Aorta (tissue), 5 donors: ENCODE measurements at regions not wholly inside any gene's neighbourhood (a gene's known extent, or its start where the extent isn't known, plus 50 kb on each side); places are given as distances from the start of the nearest gene placed in this dataset.

Source experiments
- ATAC-seq: fragments of 200-7000 bp; cut with Tn5 transposase; one replicate; pipeline ENCODE4 v1.9.1; 2022; ENCODE audit warnings: moderate library complexity; ENCODE audit not compliant: low FRiP score
- DNase-seq, 2 donors: peaks; one replicate each; pipeline ENCODE4 v3.0.0-alpha.2; 2020
- H3K27ac ChIP-seq, 2 donors: one replicate each; pipeline ENCODE4 v1.5.1; 2013; ENCODE audit warnings: low read length in 2 of 2, mild to moderate bottlenecking in 2 of 2, moderate library complexity in 2 of 2, control low read depth in 1 of 2, inconsistent platforms in 1 of 2, low read depth in 1 of 2
- H3K27me3 ChIP-seq, 2 donors: one replicate each; pipeline ENCODE4 v1.6.1; 2013; ENCODE audit warnings: control low read depth in 1 of 2, low read length in 1 of 2, mild to moderate bottlenecking in 1 of 2, moderate library complexity in 1 of 2; ENCODE audit not compliant: insufficient read depth in 2 of 2, control insufficient read depth in 1 of 2
- H3K36me3 ChIP-seq, 2 donors: one replicate each; pipeline ENCODE4 v1.6.1; 2013; ENCODE audit warnings: control low read depth in 1 of 2, low read length in 1 of 2, mild to moderate bottlenecking in 1 of 2; ENCODE audit not compliant: insufficient read depth in 2 of 2, control insufficient read depth in 1 of 2
- H3K4me1 ChIP-seq, 2 donors: one replicate each; pipeline ENCODE4 v1.6.1; 2013; ENCODE audit warnings: low read length in 2 of 2, control low read depth in 1 of 2, mild to moderate bottlenecking in 1 of 2, moderate library complexity in 1 of 2; ENCODE audit not compliant: insufficient read depth in 2 of 2, control insufficient read depth in 1 of 2
- H3K4me3 ChIP-seq, 2 donors: one replicate each; pipeline ENCODE4 v1.5.1; 2013; ENCODE audit warnings: low read length in 2 of 2, control low read depth in 1 of 2, mild to moderate bottlenecking in 1 of 2
- H3K9me3 ChIP-seq: one replicate; pipeline ENCODE4 v1.6.1; 2013; ENCODE audit warnings: mild to moderate bottlenecking, low read length; ENCODE audit not compliant: control insufficient read depth
- WGBS, 2 donors: extraction: QIAGEN DNeasy Blood & Tissue Kit; methylation state at CpG; one replicate each; pipeline ENCODE4 v1.1.7; 2013; 5-methylcytosine and 5-hydroxymethylcytosine counted together
- intact Hi-C, 2 donors: fragments of 100-400 bp; cut with DNase I; formaldehyde crosslinking; loops; one replicate each; pipeline versions ENCODE4 v1.14.2 to v1.15.0; 2022
- donor health status: healthy with polysubstance abuse.
- donor health status: Bipolar disorder and iron deficiency.
- donor health status: DM: no; HTN: no; CAD: no.
- donor health status: DM: no; HTN: no; CAD: no.
- donor health status: DM: yes; HTN: yes; CAD: no.

GRCh38 chr13:40130871-40131636 is 475.6 kb downstream of the COG6 start:
- H3K9me3 ChIP-seq: no peaks in the 10 kb centered on the region
- H3K36me3 ChIP-seq: no peaks in the 10 kb centered on the region
- ATAC-seq (no peak), DNase-seq (no peak)
- H3K4me3 ChIP-seq: no peak overlapping the region
- 76 to 82% methylated on average over 6 of the region's 6 CpGs for WGBS, 2 donors
- H3K27me3 ChIP-seq: no peaks in the 10 kb centered on the region
- H3K27ac ChIP-seq: no peak overlapping the region
- H3K4me1 ChIP-seq: peaks cover 0 to 5% of the 10 kb centered on the region in 2 donors
- intact Hi-C loops: no loop called here

GRCh38 chr13:40132249-40132648 is 476.8 kb downstream of the COG6 start:
- WGBS, 2 donors: 96 to 99% methylated on average over 3 of the region's 3 CpGs
- Histone ChIP-seq H3K9me3 (no peaks in the 10 kb centered on the region), H3K4me1 (peaks cover 0 to 1% of the 10 kb centered on the region in 2 donors), H3K36me3 (no peaks in the 10 kb centered on the region), H3K27ac (no peak overlapping the region), H3K27me3 (no peaks in the 10 kb centered on the region), H3K4me3 (no peak overlapping the region)
- DNase-seq (no peak), ATAC-seq (no peak)
- intact Hi-C loops: no loop called here

GRCh38 chr13:40136896-40137295 is 481.4 kb downstream of the COG6 start:
- intact Hi-C loops: loop anchor here in 1 of 2 donors (5.0 kb wide), 1 partner anchor 420 kb away; no protein-coding TSS in a partner anchor
- DNase-seq: no peak
- Histone ChIP-seq H3K36me3 (no peaks in the 10 kb centered on the region), H3K4me3 (no peak overlapping the region), H3K27me3 (no peaks in the 10 kb centered on the region), H3K9me3 (no peaks in the 10 kb centered on the region), H3K4me1 (peaks cover 0 to 1% of the 10 kb centered on the region in 2 donors), H3K27ac (no peak overlapping the region)
- 89 to 91% methylated on average over 2 of the region's 2 CpGs for WGBS, 2 donors
- no peak for ATAC-seq

- H3K4me3 ChIP-seq: no peak overlapping the region
- no peaks in the 10 kb centered on the region for H3K9me3 ChIP-seq
- H3K27me3 ChIP-seq: no peaks in the 10 kb centered on the region
- WGBS, 2 donors: 62 to 70% methylated on average over 6 of the region's 6 CpGs
- DNase-seq (peak in 1 of 2 donors; percentile 54), ATAC-seq (no peak)
- intact Hi-C loops: loop anchor here in 1 of 2 donors (5.0 kb wide), 1 partner anchor 420 kb away; no protein-coding TSS in a partner anchor
- no peaks in the 10 kb centered on the region for H3K36me3 ChIP-seq
- no peak overlapping the region for H3K27ac ChIP-seq
- H3K4me1 ChIP-seq: peaks cover 0 to 1% of the 10 kb centered on the region in 2 donors
Observed at GRCh38 chr13:40137400-40137799, 481.9 kb downstream of the COG6 start.

GRCh38 chr13:40139896-40140520 is 484.5 kb downstream of the COG6 start:
- no peaks in the 10 kb centered on the region for H3K4me1 ChIP-seq
- H3K9me3 ChIP-seq: no peaks in the 10 kb centered on the region
- H3K36me3 ChIP-seq: no peaks in the 10 kb centered on the region
- ATAC-seq (no peak), DNase-seq (no peak)
- WGBS, 2 donors: 71 to 73% methylated on average over 10 of the region's 10 CpGs
- no peak overlapping the region for H3K27ac ChIP-seq
- intact Hi-C loops: loop anchor here in 1 of 2 donors (5.0 kb wide), 1 partner anchor 417 kb away; no protein-coding TSS in a partner anchor
- no peaks in the 10 kb centered on the region for H3K27me3 ChIP-seq
- no peak overlapping the region for H3K4me3 ChIP-seq

- Histone ChIP-seq H3K4me1 (no peaks in the 10 kb centered on the region), H3K27ac (no peak overlapping the region), H3K36me3 (no peaks in the 10 kb centered on the region), H3K4me3 (no peak overlapping the region), H3K27me3 (no peaks in the 10 kb centered on the region), H3K9me3 (no peaks in the 10 kb centered on the region)
- 73 to 78% methylated on average over 11 of the region's 11 CpGs for WGBS, 2 donors
- DNase-seq (no peak), ATAC-seq (no peak)
- intact Hi-C loops: no loop called here
Observed at GRCh38 chr13:40141859-40142555, 486.5 kb downstream of the COG6 start.

GRCh38 chr13:40143106-40143505 is 487.6 kb downstream of the COG6 start:
- Histone ChIP-seq H3K27me3 (no peaks in the 10 kb centered on the region), H3K4me3 (no peak overlapping the region), H3K27ac (no peak overlapping the region), H3K36me3 (no peaks in the 10 kb centered on the region), H3K4me1 (no peaks in the 10 kb centered on the region), H3K9me3 (no peaks in the 10 kb centered on the region)
- intact Hi-C loops: no loop called here
- ATAC-seq (no peak), DNase-seq (no peak)
- 78% methylated on average over 5 of the region's 5 CpGs for WGBS, 2 donors

GRCh38 chr13:40143559-40143958 is 488.1 kb downstream of the COG6 start:
- Histone ChIP-seq H3K4me1 (no peaks in the 10 kb centered on the region), H3K36me3 (no peaks in the 10 kb centered on the region), H3K27me3 (no peaks in the 10 kb centered on the region), H3K27ac (no peak overlapping the region), H3K9me3 (no peaks in the 10 kb centered on the region), H3K4me3 (no peak overlapping the region)
- ATAC-seq (no peak), DNase-seq (no peak)
- 96 to 99% methylated on average over 6 of the region's 6 CpGs for WGBS, 2 donors
- intact Hi-C loops: no loop called here
